ENCODE measurements at regions not wholly inside any gene's neighbourhood (a gene's known extent, or its start where the extent isn't known, plus 50 kb on each side); places are given as distances from the start of the nearest gene placed in this dataset.

- no peak for DNase-seq (ENCODE audit: low spot score)
Observed at GRCh38 chr5:61652916-61653315, 320.9 kb downstream of the ZSWIM6 start.

GRCh38 chr5:61653807-61654580, 321.9 kb downstream of the ZSWIM6 start:
- DNase-seq (ENCODE audit: low spot score) = no peak

GRCh38 chr5:61654876-61655275, 322.8 kb downstream of the ZSWIM6 start:
- DNase-seq (ENCODE audit: low spot score) = no peak

GRCh38 chr5:61657010-61657409, 325.0 kb downstream of the ZSWIM6 start:
- DNase-seq (ENCODE audit: low spot score) = no peak

- no peak for DNase-seq (ENCODE audit: low spot score)
Observed at GRCh38 chr5:61657686-61658085, 325.6 kb downstream of the ZSWIM6 start.

- peak; percentile 93 for DNase-seq (ENCODE audit: low spot score)
Observed at GRCh38 chr5:61658592-61659008, 326.5 kb downstream of the ZSWIM6 start.

GRCh38 chr5:61659221-61659696, 327.2 kb downstream of the ZSWIM6 start:
- DNase-seq (ENCODE audit: low spot score) = peak; percentile 64

- DNase-seq (ENCODE audit: low spot score) = no peak
Observed at GRCh38 chr5:61662670-61663069, 330.6 kb downstream of the ZSWIM6 start.

GRCh38 chr5:61666064-61666621, 334.1 kb downstream of the ZSWIM6 start:
- no peak for DNase-seq (ENCODE audit: low spot score)

GRCh38 chr5:61667525-61668218, 335.6 kb downstream of the ZSWIM6 start:
- DNase-seq (ENCODE audit: low spot score) = no peak

GRCh38 chr5:61669531-61669930, 337.5 kb downstream of the ZSWIM6 start:
- DNase-seq (ENCODE audit: low spot score) = no peak

GRCh38 chr5:61670941-61671340, 338.9 kb downstream of the ZSWIM6 start:
- DNase-seq (ENCODE audit: low spot score) = no peak

GRCh38 chr5:61673007-61673735, 341.1 kb downstream of the ZSWIM6 start:
- DNase-seq (ENCODE audit: low spot score) = no peak

GRCh38 chr5:61674378-61674777, 342.3 kb downstream of the ZSWIM6 start:
- DNase-seq (ENCODE audit: low spot score) = no peak

- DNase-seq (ENCODE audit: low spot score) = peak; percentile 54
Observed at GRCh38 chr5:61675015-61675692, 343.1 kb downstream of the ZSWIM6 start.

GRCh38 chr5:61677220-61677619, 345.2 kb downstream of the ZSWIM6 start:
- no peak for DNase-seq (ENCODE audit: low spot score)

GRCh38 chr5:61678966-61679365, 346.9 kb downstream of the ZSWIM6 start:
- peak; percentile 61 for DNase-seq (ENCODE audit: low spot score)

GRCh38 chr5:61679562-61679961, 347.5 kb downstream of the ZSWIM6 start:
- no peak for DNase-seq (ENCODE audit: low spot score)

GRCh38 chr5:61680247-61680646, 348.2 kb downstream of the ZSWIM6 start:
- no peak for DNase-seq (ENCODE audit: low spot score)

GRCh38 chr5:61683148-61683547, 351.1 kb downstream of the ZSWIM6 start:
- DNase-seq (ENCODE audit: low spot score) = no peak

GRCh38 chr5:61683926-61684325, 351.9 kb downstream of the ZSWIM6 start:
- DNase-seq (ENCODE audit: low spot score) = no peak

Measured in ecto neural progenitor cell (in vitro differentiated cells).